DOHH2 (cell line): ENCODE measurements at regions not wholly inside any gene's neighbourhood (a gene's known extent, or its start where the extent isn't known, plus 50 kb on each side); places are given as distances from the start of the nearest gene placed in this dataset.

Source experiments
- CTCF ChIP-seq: fragments of 200-600 bp; sonication (generic); IDR thresholded peaks from one replicate; pipeline ENCODE4 v1.5.1; 2014; ENCODE audit warnings: antibody characterized with exemption, mild to moderate bottlenecking, low read depth, low read length; ENCODE audit not compliant: poor library complexity, severe bottlenecking
- EZH2phosphoT487 ChIP-seq: fragments of 200-600 bp; sonication (generic); IDR thresholded peaks from 2 replicates; pipeline ENCODE4 v1.6.1; 2017; ENCODE audit warnings: borderline replicate concordance, mild to moderate bottlenecking, antibody characterized with exemption, low read length, moderate library complexity, mixed read lengths

- TF ChIP-seq CTCF = no peak
- TF ChIP-seq EZH2phosphoT487 = no peak
Observed at GRCh38 chr1:116311756-116312680, 61.0 kb upstream of the ATP1A1 start.
